K562 (cell line): ENCODE measurements at regions not wholly inside any gene's neighbourhood (a gene's known extent, or its start where the extent isn't known, plus 50 kb on each side); places are given as distances from the start of the nearest gene placed in this dataset.

Experiments
- BDP1 ChIP-seq: IDR thresholded peaks from 3 replicates; pipeline ENCODE4 v1.6.1; 2011; ENCODE audit not compliant: insufficient read length, insufficient read depth
- ETV1 ChIP-seq: fragments of 450-650 bp; conservative IDR thresholded peaks from 2 replicates; pipeline ENCODE4 v1.6.1; 2016; ENCODE audit warnings: missing genetic modification characterization, control low read depth, low read depth, missing compliant biosample characterization
- HDAC6 ChIP-seq: IDR thresholded peaks from 2 replicates; pipeline ENCODE4 v1.6.1; 2012; ENCODE audit warnings: low read depth, mild to moderate bottlenecking, control low read depth, inconsistent platforms, low read length, moderate library complexity
- HMGN3 ChIP-seq: IDR thresholded peaks from 2 replicates; pipeline ENCODE4 v1.6.1; 2011; ENCODE audit warnings: borderline replicate concordance, low read depth, mild to moderate bottlenecking, mixed read lengths, low read length; ENCODE audit not compliant: insufficient read length; ENCODE audit errors: extremely low read depth
- MGA ChIP-seq: fragments of 450-650 bp; IDR thresholded peaks from 2 replicates; pipeline ENCODE4 v1.6.1; 2016; ENCODE audit warnings: mild to moderate bottlenecking, moderate library complexity
- SOX6 ChIP-seq: fragments of 450-650 bp; IDR thresholded peaks from 2 replicates; pipeline ENCODE4 v1.6.1; 2014; ENCODE audit warnings: mild to moderate bottlenecking
- TAF7 ChIP-seq: fragments of 450-650 bp; IDR thresholded peaks from 2 replicates; pipeline ENCODE4 v1.6.1; 2016; ENCODE audit warnings: missing genetic modification characterization, missing compliant biosample characterization
- TARDBP ChIP-seq: fragments of 450-650 bp; IDR thresholded peaks from 2 replicates; pipeline ENCODE4 v1.6.1; 2016
- ZNF134 ChIP-seq: fragments of 250-450 bp; sonication (Bioruptor Pico); conservative IDR thresholded peaks from 2 replicates; pipeline ENCODE4 v1.4.0; 2020
- ZNF282 ChIP-seq: sonication (generic); formaldehyde crosslinking; IDR thresholded peaks from 2 replicates; pipeline ENCODE4 v1.8.1; 2023; ENCODE audit warnings: missing genetic modification reagents
- TF ChIP-seq, protein P1 (sequence below): sonication (generic); formaldehyde crosslinking; IDR thresholded peaks from 2 replicates; pipeline ENCODE4 v1.8.1; 2023; ENCODE audit warnings: missing genetic modification reagents, mild to moderate bottlenecking, borderline replicate concordance
- TF ChIP-seq, protein P2 (sequence below): IDR thresholded peaks from 2 replicates; pipeline ENCODE4 v1.6.1; 2014; ENCODE audit warnings: antibody characterized with exemption

GRCh38 chr2:61763605-61764034 is 90.2 kb downstream of the FAM161A start (continued):
- peak; percentile 80 for TF ChIP-seq MGA
- no peak for TF ChIP-seq ZNF134 (CRISPR knock-in tag)
- TF ChIP-seq, protein P1, sequence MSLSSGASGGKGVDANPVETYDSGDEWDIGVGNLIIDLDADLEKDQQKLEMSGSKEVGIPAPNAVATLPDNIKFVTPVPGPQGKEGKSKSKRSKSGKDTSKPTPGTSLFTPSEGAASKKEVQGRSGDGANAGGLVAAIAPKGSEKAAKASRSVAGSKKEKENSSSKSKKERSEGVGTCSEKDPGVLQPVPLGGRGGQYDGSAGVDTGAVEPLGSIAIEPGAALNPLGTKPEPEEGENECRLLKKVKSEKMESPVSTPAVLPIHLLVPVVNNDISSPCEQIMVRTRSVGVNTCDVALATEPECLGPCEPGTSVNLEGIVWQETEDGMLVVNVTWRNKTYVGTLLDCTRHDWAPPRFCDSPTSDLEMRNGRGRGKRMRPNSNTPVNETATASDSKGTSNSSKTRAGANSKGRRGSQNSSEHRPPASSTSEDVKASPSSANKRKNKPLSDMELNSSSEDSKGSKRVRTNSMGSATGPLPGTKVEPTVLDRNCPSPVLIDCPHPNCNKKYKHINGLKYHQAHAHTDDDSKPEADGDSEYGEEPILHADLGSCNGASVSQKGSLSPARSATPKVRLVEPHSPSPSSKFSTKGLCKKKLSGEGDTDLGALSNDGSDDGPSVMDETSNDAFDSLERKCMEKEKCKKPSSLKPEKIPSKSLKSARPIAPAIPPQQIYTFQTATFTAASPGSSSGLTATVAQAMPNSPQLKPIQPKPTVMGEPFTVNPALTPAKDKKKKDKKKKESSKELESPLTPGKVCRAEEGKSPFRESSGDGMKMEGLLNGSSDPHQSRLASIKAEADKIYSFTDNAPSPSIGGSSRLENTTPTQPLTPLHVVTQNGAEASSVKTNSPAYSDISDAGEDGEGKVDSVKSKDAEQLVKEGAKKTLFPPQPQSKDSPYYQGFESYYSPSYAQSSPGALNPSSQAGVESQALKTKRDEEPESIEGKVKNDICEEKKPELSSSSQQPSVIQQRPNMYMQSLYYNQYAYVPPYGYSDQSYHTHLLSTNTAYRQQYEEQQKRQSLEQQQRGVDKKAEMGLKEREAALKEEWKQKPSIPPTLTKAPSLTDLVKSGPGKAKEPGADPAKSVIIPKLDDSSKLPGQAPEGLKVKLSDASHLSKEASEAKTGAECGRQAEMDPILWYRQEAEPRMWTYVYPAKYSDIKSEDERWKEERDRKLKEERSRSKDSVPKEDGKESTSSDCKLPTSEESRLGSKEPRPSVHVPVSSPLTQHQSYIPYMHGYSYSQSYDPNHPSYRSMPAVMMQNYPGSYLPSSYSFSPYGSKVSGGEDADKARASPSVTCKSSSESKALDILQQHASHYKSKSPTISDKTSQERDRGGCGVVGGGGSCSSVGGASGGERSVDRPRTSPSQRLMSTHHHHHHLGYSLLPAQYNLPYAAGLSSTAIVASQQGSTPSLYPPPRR (CRISPR knock-in tag), result no peak
- TF ChIP-seq TARDBP, result peak; percentile 76; the same call in 1 of the 2 replicates
- TF ChIP-seq ZNF282 (CRISPR knock-in tag), result no peak
- TF ChIP-seq HMGN3, result no peak
- TF ChIP-seq, protein P2, sequence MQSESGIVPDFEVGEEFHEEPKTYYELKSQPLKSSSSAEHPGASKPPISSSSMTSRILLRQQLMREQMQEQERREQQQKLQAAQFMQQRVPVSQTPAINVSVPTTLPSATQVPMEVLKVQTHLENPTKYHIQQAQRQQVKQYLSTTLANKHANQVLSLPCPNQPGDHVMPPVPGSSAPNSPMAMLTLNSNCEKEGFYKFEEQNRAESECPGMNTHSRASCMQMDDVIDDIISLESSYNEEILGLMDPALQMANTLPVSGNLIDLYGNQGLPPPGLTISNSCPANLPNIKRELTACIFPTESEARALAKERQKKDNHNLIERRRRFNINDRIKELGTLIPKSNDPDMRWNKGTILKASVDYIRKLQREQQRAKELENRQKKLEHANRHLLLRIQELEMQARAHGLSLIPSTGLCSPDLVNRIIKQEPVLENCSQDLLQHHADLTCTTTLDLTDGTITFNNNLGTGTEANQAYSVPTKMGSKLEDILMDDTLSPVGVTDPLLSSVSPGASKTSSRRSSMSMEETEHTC, result no peak
- peak; percentile 40; the same call in 1 of the 2 replicates for TF ChIP-seq TAF7 (tag)
- TF ChIP-seq BDP1, result no peak
- peak; percentile 52; the same call in 1 of the 2 replicates for TF ChIP-seq ETV1
- no peak for TF ChIP-seq SOX6
- TF ChIP-seq HDAC6, result no peak
